Testis (tissue), 2 donors: ENCODE measurements at regions not wholly inside any gene's neighbourhood (a gene's known extent, or its start where the extent isn't known, plus 50 kb on each side); places are given as distances from the start of the nearest gene placed in this dataset.

Source experiments
- POLR2A ChIP-seq: fragments of 450-650 bp; IDR thresholded peaks from one replicate; pipeline ENCODE4 v1.6.1; 2017; ENCODE audit warnings: antibody characterized with exemption, mild to moderate bottlenecking, moderate library complexity
- TF ChIP-seq, protein P1 (sequence below), 3 experiments: fragments of 450-650 bp in 2 of 3; fragments of 200-600 bp in 1 of 3; sonication (generic) in 1 of 3; IDR thresholded peaks; one replicate each; pipeline ENCODE4 v1.5.1; 2016 to 2019; ENCODE audit warnings: antibody characterized with exemption in 3 of 3, mild to moderate bottlenecking in 2 of 3, moderate library complexity in 1 of 3

DNA sequence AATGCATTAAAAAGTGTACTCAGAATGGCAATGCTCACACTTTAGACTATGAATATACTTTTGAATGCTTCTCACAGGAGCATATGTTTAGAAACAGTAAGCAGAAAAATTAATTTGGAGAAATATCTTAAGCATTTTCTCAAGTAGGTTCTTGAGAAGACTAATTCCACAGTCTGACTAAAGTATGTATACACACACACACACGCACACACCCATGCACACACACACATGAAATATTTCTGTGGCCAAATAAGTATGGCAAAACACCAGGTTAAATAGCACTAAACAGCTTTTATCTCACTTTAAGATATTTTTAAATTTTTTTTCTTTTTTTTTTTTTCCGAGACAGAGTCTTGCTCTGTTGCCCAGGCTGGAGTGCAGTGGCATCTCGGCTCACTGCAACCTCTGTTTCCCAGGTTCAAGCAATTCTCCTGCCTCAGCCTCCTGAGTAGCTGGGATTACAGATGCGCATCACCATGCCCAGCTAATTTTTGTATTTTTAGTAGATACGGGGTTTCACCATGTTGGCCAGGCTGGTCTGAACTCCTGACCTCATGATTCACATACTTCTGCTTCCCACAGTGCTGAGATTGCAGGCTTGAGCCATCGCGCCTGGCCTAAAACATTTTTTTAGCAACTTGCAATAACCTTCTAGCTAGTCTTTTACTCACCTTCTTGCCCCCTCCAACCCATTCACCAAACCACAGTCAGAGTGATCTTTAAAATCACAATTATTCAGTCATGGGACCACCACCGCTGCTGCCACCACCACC lies 67.5 kb upstream of the SCG2 start:
- no peak for TF ChIP-seq POLR2A
- TF ChIP-seq, protein P1, sequence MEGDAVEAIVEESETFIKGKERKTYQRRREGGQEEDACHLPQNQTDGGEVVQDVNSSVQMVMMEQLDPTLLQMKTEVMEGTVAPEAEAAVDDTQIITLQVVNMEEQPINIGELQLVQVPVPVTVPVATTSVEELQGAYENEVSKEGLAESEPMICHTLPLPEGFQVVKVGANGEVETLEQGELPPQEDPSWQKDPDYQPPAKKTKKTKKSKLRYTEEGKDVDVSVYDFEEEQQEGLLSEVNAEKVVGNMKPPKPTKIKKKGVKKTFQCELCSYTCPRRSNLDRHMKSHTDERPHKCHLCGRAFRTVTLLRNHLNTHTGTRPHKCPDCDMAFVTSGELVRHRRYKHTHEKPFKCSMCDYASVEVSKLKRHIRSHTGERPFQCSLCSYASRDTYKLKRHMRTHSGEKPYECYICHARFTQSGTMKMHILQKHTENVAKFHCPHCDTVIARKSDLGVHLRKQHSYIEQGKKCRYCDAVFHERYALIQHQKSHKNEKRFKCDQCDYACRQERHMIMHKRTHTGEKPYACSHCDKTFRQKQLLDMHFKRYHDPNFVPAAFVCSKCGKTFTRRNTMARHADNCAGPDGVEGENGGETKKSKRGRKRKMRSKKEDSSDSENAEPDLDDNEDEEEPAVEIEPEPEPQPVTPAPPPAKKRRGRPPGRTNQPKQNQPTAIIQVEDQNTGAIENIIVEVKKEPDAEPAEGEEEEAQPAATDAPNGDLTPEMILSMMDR (IDR thresholded peaks at IDR 0.05), result no peak
